Mesothelial cell of epicardium (in vitro differentiated cells): ENCODE measurements at regions not wholly inside any gene's neighbourhood (a gene's known extent, or its start where the extent isn't known, plus 50 kb on each side); places are given as distances from the start of the nearest gene placed in this dataset.

Experiments
- DNase-seq, 2 experiments: peaks; one replicate each; pipeline ENCODE4 v3.0.0; 2021; ENCODE audit warnings: low spot score in 2 of 2; ENCODE audit not compliant: unreplicated experiment in 2 of 2
- H3K27ac Mint-ChIP-seq: 2 replicates; pipeline ENCODE4 v1.8.0; 2021; ENCODE audit warnings: mixed read lengths
- H3K27me3 Mint-ChIP-seq: 2 replicates; pipeline ENCODE4 v1.8.0; 2021; ENCODE audit warnings: low read depth, mixed read lengths
- H3K36me3 Mint-ChIP-seq: 2 replicates; pipeline ENCODE4 v1.8.0; 2021; ENCODE audit warnings: mixed read lengths
- H3K4me1 Mint-ChIP-seq: 2 replicates; pipeline ENCODE4 v1.8.0; 2021; ENCODE audit warnings: mixed read lengths
- H3K4me3 Mint-ChIP-seq: 2 replicates; pipeline ENCODE4 v1.8.0; 2021; ENCODE audit warnings: mild to moderate bottlenecking, moderate library complexity, mixed read lengths
- H3K9me3 Mint-ChIP-seq: 2 replicates; pipeline ENCODE4 v1.8.0; 2021; ENCODE audit warnings: mixed read lengths
- CTCF ChIP-seq: fragments of 200-600 bp; sonication (generic); IDR thresholded peaks from one replicate; pipeline ENCODE4 v1.5.0; 2021; ENCODE audit warnings: antibody characterized with exemption; ENCODE audit not compliant: unreplicated experiment

DNA sequence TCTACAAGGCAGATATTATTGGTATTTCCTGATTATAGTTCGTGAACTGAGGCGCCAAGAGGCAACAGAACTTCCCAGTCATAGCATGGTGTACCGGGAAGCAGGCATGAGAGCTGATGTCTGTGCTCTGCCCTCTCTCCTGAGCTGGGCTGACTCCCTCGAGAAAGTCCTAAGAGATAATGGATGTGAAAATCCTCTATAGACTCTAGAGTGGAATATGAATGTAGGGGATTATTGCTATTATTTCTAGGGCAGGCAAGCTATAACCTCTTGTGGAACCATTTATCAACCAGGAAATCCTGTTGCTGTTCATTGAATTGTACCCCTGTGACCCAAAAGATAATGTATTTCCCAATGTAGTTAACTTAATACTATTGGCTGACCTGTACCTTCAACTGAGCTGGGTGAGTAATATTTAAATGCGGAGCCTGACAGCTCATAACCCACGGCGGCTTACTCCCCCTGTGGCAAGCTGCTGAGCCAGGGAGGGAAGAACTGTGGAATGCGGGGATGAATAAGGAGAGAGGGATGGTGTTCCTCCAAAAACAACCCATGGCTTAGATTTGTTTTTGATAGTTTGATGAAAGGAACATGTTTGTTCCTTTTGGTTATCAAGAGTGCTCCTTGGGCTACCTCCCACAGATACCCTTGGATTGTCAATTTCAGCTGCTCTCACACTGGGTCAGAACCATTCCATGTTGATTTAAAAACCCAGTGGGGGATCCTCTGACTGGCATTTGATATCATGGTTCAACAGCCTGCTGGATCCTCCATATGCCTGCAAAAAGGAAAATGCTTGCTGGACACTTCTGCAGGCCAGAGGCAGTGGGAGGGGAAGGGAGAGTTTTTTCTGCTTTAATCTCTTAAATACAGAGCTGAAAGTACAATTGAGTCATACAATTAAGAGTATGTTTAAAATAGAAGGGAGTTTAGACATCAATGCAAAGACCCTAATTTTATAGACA is 339.0 kb upstream of the BOD1L1 start:
- no peaks in the 10 kb centered on the region for H3K36me3 Mint-ChIP-seq
- H3K27me3 Mint-ChIP-seq, result no peaks in the 10 kb centered on the region
- no peak overlapping the region for H3K4me3 Mint-ChIP-seq
- no peak overlapping the region for H3K27ac Mint-ChIP-seq
- peaks cover 3% of the 10 kb centered on the region for H3K9me3 Mint-ChIP-seq
- TF ChIP-seq CTCF, result no peak
- no peak for DNase-seq
- H3K4me1 Mint-ChIP-seq, result peaks cover 9% of the 10 kb centered on the region

GRCh38 chr4:13968723-13969122 is 341.2 kb upstream of the BOD1L1 start:
- no peak for TF ChIP-seq CTCF
- H3K4me1 Mint-ChIP-seq, result peaks cover 9% of the 10 kb centered on the region
- no peaks in the 10 kb centered on the region for H3K36me3 Mint-ChIP-seq
- H3K27ac Mint-ChIP-seq, result no peak overlapping the region
- H3K4me3 Mint-ChIP-seq, result no peak overlapping the region
- no peaks in the 10 kb centered on the region for H3K9me3 Mint-ChIP-seq
- no peaks in the 10 kb centered on the region for H3K27me3 Mint-ChIP-seq
- no peak for DNase-seq

DNA sequence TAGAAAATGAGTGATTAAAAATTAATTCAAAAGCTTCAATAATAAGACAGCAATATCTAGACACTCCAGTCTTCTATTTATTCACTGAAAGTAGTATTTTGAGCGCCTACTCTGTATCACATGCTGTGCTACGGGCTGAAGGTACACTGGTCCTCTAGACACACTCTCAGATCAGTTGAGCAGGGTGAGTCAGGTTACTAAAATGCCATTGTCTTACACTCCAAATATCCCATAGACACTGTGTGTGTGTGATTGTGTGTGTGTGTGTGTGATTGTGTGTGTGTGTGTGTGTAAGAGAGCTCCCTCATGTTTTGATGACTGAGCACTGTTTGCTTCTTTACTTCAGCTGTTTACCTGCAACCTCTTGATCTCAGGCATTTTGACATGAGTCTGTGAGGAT is 342.8 kb upstream of the BOD1L1 start:
- Mint-ChIP-seq H3K4me1 (peaks cover 9% of the 10 kb centered on the region), H3K9me3 (no peaks in the 10 kb centered on the region), H3K27me3 (no peaks in the 10 kb centered on the region), H3K27ac (no peak overlapping the region), H3K4me3 (no peak overlapping the region), H3K36me3 (no peaks in the 10 kb centered on the region)
- TF ChIP-seq CTCF, result no peak
- DNase-seq, result no peak

DNA sequence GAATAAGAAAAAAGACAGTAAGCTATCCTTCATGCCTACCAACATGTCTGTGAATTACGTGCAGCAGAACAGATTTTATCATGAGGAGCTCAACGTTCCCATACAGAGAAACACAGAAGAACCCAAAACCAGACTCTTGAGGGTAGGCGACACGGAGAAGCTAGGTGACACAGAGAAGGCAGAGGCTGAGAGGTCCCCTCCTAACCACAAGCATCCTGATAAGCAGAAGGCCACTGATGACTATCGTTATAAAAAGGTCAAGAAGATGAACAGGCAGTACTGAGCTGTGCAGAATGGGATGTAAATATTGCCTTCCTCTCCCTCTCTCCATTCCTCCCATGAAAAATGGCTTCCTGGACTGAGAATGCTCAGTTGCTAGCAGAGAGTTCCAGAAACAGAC is 350.2 kb upstream of the BOD1L1 start:
- no peak for DNase-seq
- TF ChIP-seq CTCF, result no peak
- Mint-ChIP-seq H3K27ac (no peak overlapping the region), H3K4me1 (no peaks in the 10 kb centered on the region), H3K27me3 (no peaks in the 10 kb centered on the region), H3K4me3 (no peak overlapping the region), H3K36me3 (no peaks in the 10 kb centered on the region), H3K9me3 (peaks cover 10% of the 10 kb centered on the region)

GRCh38 chr4:13980317-13981310 is 353.1 kb upstream of the BOD1L1 start:
- no peaks in the 10 kb centered on the region for H3K36me3 Mint-ChIP-seq
- no peak overlapping the region for H3K27ac Mint-ChIP-seq
- DNase-seq, result no peak
- TF ChIP-seq CTCF, result no peak
- H3K27me3 Mint-ChIP-seq, result no peaks in the 10 kb centered on the region
- H3K4me3 Mint-ChIP-seq, result no peak overlapping the region
- peaks cover 10% of the 10 kb centered on the region for H3K9me3 Mint-ChIP-seq
- H3K4me1 Mint-ChIP-seq, result no peaks in the 10 kb centered on the region
